OCI-LY3 (cell line): ENCODE measurements at regions not wholly inside any gene's neighbourhood (a gene's known extent, or its start where the extent isn't known, plus 50 kb on each side); places are given as distances from the start of the nearest gene placed in this dataset.

Experiments used
- EZH2phosphoT487 ChIP-seq: fragments of 200-600 bp; shearing (Covaris generic); IDR thresholded peaks from 2 replicates; pipeline ENCODE4 v1.6.1; 2018; ENCODE audit warnings: antibody characterized with exemption, mixed run types, low read depth
- TF ChIP-seq, protein P1 (sequence below): fragments of 200-600, 300-600 bp; sonication (generic); IDR thresholded peaks from 2 replicates; pipeline ENCODE4 v1.5.1; 2014; ENCODE audit warnings: antibody characterized with exemption, low read length, low read depth

DNA sequence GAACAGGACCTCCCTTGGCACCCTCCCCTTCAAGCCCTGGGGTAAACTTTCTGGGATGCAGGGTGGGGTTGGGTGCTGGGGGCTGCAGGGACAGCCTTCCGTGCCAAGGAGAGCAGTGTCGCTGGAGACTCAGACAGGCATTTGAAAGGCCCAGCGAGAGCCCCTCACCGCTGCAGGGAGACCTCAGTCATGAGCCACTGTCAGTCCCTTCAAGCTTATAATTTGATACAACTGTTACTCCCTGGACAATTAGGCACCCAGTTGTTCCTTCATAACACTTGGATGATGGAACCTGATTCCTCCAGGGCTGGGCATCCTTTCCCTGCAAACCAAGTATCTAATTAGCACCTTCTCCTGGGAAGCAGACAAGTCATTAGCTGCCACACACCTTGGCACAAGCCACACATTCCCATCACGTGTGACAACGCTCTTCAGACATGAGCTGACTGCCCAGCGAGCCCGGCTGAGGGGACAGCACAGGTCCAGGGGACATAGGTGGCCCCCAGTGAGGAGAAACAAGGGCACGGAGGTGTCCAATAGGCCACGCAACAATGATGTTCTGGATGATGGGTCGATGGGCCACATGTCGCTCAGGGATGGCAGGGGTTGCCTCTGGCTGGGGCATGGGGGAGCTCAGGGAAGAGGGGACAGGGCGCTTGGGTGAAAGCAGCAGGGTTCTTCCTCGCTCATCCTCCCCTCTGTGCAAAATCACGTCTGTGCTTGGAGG lies 59.6 kb downstream of the KCNF1 start:
- TF ChIP-seq, protein P1, sequence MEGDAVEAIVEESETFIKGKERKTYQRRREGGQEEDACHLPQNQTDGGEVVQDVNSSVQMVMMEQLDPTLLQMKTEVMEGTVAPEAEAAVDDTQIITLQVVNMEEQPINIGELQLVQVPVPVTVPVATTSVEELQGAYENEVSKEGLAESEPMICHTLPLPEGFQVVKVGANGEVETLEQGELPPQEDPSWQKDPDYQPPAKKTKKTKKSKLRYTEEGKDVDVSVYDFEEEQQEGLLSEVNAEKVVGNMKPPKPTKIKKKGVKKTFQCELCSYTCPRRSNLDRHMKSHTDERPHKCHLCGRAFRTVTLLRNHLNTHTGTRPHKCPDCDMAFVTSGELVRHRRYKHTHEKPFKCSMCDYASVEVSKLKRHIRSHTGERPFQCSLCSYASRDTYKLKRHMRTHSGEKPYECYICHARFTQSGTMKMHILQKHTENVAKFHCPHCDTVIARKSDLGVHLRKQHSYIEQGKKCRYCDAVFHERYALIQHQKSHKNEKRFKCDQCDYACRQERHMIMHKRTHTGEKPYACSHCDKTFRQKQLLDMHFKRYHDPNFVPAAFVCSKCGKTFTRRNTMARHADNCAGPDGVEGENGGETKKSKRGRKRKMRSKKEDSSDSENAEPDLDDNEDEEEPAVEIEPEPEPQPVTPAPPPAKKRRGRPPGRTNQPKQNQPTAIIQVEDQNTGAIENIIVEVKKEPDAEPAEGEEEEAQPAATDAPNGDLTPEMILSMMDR = no peak
- TF ChIP-seq EZH2phosphoT487 = no peak
